Stimulated activated CD4-positive, alpha-beta T cell treated with anti-CD3 and anti-CD28 coated beads, Interleukin-15, amount 100 ng/mL, for 48 hours (primary cell): ENCODE measurements at regions not wholly inside any gene's neighbourhood (a gene's known extent, or its start where the extent isn't known, plus 50 kb on each side); places are given as distances from the start of the nearest gene placed in this dataset.
"Not testable (repeated sequence)": the region's sequence is repeated elsewhere in the genome, so short reads cannot be mapped to it uniquely, and the experiment has no call there.

Experiments used
- DNase-seq, 2 donors: peaks; one replicate each; pipeline ENCODE4 v3.0.0-alpha.2; 2020; ENCODE audit warnings: low read depth in 2 of 2

DNA sequence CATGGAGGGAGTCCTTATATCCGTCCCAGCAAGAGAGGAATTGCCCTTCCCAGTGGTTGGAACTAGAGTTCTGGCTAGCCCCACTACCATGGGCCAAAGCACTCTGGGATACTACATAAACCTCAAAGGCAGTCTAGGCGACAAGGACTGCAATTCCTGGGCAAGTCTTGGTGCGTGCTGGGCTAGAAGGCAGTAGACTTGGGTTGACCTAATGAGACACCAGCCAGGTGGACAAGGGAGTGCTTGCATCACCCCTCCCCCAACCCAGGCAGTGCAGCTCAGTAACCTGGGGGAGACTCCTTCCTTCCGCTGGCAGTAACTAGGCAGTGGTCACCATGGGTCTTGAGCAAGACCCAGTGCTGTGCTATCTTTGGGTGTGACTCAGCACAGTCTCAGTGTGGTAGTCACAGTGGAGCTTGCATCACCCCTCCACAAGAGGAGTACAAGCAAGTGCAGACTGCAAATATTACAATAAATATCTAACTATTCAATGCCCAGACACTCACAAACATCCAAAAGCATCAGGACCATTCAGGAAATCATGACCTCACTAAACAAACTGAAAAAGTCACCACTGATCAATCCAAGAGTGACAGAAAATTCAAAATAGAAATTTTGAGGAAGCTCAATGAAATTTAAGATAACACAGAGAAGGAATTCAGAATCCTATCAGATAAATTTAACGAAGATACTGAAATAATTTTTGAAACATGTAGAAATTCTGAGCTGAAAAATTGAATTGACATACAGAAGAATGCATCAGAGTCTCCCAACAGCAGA, 84.7 kb upstream of the LYPLAL1 start:
- DNase-seq = no peak

DNA sequence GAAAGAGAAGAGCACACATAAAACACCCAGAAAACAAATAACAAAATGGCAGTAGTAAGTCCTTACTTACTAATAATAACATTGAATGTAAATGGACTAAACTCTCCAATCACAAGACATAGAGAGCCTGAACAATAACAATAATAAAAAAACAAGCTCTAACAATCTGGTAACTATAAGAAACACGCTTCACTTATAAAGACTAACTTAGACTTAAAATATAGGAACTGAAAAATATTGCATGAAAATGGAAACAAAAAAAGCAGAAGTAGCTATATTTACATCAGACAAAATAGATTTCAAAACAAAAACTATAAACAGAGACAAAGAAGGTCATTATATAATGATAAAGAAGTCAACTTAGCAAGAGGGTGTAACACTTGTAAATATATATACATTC, 83.1 kb upstream of the LYPLAL1 start:
- DNase-seq = no peak

DNA sequence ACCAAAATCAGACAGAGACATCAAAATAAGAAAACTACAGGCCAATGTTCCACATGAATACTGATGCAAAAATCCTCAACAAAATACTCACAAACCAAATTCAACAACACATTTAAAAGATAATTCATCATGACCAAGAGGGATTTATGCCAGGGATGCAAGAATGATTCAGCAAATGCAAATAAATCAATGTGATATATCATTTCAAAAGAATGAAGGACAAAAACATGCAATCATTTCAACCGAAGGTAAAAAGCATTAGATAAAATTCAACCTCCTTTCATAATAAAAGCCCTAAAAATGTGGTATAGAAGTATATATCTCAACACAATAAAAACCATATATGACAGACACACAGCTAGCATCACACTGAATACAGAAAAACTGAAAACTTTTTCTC, 81.5 kb upstream of the LYPLAL1 start:
- DNase-seq = no peak

DNA sequence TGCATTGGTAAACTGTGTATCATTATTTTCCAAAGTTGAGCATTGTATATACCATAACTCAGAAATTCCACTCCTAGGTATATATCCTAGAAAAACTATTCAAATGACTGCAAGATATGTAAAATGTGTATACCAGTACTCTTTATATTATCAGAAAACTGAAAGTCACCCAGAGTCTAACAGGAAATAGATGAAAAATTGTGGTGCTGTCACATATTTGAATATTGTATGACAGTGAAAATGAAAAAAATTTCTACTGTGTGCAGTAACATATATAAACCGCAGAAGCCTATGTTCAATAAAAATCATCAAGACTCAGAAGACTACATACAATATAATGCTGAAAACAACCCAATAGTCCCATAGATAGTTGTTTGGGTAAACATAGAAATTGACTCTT, 74.4 kb upstream of the LYPLAL1 start:
- no peak for DNase-seq

DNA sequence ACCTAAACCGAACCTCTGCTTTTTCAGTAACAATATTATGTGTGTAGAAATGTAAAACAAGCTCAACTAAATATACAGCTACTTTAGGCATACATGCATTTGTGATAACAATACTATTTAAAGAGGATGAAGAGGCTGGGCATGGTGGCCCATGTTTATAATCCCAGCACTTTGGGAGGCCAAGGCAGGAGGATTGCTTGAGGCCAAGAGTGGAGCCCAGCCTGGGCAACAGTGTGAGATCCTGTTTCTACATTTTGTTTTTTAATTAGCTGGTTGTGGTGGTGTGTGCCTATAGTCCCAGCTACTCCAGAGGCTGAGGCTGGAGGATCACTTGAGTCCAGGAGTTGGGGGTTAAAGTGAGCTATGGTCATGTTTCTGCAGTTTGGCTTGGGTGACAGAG, 73.6 kb upstream of the LYPLAL1 start:
- no peak for DNase-seq

DNA sequence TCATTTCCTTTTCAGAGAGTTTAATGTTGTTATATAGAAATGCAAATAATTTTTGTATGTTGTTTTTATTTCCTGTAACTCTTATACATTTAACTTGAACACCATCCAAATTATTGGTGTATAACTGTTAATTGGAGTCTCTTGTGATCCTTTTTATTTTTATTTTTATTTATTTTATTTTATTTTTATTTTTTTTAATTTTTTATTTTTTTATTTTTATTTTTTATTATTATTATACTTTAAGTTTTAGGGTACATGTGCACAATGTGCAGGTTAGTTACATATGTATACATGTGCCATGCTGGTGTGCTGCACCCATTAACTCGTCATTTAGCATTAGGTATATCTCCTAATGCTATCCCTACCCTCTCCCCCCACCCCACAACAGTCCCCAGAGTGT, 71.2 kb upstream of the LYPLAL1 start:
- DNase-seq = not testable (repeated sequence)

DNA sequence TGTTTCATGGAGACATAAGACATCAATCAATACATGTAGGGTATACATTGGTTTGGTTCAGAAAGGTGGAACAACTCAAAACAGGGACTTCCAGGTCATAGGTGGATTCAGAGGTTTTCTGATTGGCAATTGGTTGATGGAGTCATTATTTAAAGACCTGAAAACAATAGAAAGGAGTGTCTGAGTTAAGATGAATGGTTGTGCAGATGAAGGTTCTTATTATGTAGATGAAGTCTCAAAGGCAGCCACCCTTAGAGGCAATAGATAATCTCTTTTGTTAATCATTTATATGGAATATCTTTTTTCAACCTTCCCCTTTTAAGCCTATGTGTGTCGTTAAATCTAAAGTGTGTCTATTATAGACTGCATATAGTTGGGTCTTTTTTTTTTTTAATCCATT, 67.8 kb upstream of the LYPLAL1 start:
- DNase-seq = no peak

DNA sequence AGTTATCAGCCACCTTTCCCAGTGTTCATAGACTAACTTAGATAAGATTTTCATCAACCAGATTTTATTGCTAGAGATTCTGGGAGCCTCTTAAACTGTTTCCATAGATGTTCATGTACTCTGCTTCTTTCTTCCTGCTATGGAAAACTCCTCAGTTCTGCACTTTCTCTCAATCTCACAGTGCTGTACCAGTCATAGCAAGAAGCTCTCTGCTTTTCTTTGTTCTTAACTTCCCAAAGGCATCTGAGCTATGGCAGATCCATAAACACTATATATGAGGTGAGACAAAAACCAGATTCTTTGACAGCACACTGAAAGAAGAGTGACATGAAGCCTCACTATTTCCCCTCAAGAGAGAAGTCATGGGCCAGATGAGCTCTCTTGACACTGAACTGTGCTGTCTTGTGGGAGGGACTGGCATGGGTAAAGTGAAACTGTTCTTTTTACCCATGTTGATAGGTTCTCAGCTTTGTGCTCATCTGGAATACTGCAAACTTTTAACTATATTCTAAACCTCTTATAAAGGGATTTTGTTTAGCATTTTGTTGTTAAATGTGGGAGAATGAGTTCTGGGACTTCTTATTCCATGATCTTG, 64.2 kb upstream of the LYPLAL1 start:
- DNase-seq = no peak

DNA sequence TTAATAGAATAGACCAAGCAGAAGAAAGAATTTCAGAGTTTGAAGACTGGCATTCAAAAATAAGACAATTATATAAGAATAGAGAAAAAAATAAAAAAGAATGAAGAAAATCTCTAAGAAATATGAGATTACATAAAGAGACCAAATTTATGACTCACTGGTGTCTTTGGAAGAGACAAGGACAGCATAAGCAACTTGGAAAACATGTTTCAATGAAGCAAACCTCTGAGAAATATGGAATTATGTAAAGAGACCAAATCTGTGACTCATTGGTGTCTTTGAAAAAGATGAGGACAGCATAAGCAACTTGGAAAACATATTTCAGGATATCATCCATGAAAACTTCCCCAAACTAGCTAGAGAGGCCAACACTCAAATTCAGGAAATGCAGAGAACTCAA, 60.4 kb upstream of the LYPLAL1 start:
- DNase-seq = no peak

DNA sequence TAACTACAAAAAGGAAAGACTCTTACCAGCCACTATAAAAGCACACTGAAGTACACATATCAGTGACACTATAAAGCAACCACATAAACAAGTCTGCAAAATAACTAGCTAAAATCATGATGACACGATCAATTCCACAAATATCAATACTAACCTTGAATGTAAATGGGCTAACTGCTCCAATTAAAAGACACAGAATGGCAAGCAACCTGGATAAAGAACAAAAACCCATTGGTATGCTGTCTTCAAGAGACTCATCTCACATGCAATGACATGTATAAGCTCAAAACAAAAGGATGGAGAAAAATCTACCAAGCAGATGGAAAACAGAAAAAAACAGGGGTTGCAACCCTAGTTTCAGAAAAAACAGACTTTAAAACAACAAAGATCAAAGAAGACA, 59.7 kb upstream of the LYPLAL1 start:
- DNase-seq = no peak

DNA sequence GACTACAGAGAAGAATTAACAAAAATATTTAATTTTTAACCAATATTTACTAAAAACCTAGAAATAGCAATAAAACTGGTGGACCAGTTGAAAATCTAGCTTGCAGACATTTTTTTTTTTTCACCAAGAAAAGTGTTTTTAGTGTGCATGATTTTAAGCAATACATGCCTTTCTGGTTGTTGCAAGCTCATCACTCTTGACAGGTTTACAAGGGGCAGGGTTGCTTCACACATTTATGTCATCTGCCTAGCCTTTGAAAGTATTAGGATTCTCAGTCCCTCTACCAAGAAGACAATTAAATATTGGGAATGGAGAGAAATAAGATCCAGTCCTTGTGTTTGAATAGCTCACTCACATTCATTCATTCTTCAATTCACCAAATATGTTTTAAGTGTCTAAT, 53.8 kb upstream of the LYPLAL1 start:
- DNase-seq = no peak

DNA sequence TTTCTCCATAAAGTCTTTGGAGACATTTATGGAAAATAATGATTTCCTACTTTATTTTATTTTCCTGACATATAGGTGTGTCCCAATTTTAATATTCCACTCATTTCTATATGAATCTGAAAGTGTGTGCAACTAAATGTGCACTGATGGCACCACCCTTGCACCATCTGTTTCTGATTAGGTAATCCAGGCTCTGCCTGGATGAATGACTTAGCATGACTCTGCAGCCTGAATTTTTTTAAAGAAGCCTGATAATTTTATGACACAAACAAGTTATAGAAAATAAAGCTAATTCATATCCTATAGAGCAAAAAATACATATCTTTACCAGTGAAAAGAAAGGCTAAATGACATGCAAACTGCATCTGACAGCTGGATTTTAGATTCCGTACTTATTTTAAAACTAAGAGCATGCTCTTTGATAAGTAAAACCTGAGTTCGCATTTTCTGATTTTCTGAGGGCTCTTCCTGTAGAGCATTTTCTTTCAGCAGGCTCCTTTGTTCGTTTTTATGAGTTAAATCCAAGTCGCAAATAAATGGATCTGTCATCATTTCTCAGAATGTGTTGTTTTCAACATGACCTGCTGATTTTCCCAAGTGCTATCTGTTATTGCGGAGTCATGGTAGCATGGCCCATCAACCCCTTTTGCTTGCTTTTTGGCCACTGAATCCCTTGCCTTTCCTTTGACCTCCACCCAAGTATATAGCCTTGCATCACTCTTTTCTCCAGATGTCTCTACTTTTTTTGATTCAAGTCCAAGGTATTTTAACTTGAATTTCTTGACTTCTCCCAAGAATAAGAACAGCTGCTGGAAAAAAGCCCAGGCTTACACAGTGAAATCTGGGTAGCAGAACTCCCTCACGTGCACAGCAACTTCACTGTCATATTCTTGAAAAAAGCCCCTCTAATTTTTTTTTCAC, 52.8 kb upstream of the LYPLAL1 start:
- DNase-seq = no peak

DNA sequence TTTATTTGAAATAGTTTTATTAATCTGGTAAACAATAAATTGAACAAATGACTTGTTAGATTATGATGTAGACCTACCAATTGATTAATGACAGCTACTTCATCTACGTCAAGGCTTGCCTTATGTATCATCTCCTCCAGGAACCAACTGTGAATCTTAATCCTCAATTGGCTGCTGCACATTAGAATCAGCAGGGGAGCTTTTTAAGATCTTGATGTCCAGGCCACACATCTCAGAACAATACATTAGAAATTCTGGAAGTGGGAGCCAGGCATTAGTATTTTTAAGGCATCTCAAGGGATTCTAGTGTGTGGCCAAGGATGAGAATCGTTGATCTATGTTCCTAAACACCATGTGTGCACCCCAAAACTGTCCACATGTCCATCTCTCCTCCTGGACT, 52.0 kb upstream of the LYPLAL1 start:
- no peak for DNase-seq

DNA sequence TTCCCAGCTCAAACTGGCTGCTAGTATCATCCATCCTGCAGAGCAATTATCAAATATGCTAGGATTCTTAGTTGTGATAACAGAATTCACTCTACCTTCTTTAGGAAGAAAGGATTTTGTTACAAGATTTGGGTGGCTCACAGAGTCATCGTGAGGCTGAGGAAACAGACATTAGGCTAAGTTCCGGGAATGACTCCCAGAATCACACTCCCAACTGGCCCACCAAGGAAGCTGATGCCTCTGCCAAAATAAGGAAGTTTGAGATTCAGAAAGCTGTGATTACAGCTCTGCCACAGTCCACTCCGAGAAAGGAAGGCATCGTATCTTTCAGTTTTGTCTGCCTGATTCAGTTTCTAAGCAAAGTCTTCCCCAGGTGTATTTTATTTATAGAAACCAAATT, 50.6 kb upstream of the LYPLAL1 start:
- DNase-seq = no peak
